ENCODE measurements at regions not wholly inside any gene's neighbourhood (a gene's known extent, or its start where the extent isn't known, plus 50 kb on each side); places are given as distances from the start of the nearest gene placed in this dataset.

GRCh38 chr5:98163796-98164493 lies 609.5 kb upstream of the RGMB start:
- no peaks in the 10 kb centered on the region for H3K4me1 ChIP-seq (replicated peaks)
- no peaks in the 10 kb centered on the region for H3K9me3 ChIP-seq
- no peak overlapping the region for H3K4me3 ChIP-seq
- no peaks in the 10 kb centered on the region for H3K27me3 ChIP-seq (replicated peaks; ENCODE audit: insufficient read depth)
- H3K27ac ChIP-seq = no peak overlapping the region
- 61% methylated on average over 4 of the region's 4 CpGs for WGBS
- no peak for DNase-seq (ENCODE audit: low spot score)
- no peaks in the 10 kb centered on the region for H3K36me3 ChIP-seq
- TF ChIP-seq POLR2A (IDR thresholded peaks at IDR 0.05) (no peak), POLR2AphosphoS5 (IDR thresholded peaks at IDR 0.05) (no peak)
- TF ChIP-seq, protein P1, sequence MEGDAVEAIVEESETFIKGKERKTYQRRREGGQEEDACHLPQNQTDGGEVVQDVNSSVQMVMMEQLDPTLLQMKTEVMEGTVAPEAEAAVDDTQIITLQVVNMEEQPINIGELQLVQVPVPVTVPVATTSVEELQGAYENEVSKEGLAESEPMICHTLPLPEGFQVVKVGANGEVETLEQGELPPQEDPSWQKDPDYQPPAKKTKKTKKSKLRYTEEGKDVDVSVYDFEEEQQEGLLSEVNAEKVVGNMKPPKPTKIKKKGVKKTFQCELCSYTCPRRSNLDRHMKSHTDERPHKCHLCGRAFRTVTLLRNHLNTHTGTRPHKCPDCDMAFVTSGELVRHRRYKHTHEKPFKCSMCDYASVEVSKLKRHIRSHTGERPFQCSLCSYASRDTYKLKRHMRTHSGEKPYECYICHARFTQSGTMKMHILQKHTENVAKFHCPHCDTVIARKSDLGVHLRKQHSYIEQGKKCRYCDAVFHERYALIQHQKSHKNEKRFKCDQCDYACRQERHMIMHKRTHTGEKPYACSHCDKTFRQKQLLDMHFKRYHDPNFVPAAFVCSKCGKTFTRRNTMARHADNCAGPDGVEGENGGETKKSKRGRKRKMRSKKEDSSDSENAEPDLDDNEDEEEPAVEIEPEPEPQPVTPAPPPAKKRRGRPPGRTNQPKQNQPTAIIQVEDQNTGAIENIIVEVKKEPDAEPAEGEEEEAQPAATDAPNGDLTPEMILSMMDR (IDR thresholded peaks at IDR 0.05) = no peak
- intact Hi-C loops (cut with DNase I) = no loop called here

DNA sequence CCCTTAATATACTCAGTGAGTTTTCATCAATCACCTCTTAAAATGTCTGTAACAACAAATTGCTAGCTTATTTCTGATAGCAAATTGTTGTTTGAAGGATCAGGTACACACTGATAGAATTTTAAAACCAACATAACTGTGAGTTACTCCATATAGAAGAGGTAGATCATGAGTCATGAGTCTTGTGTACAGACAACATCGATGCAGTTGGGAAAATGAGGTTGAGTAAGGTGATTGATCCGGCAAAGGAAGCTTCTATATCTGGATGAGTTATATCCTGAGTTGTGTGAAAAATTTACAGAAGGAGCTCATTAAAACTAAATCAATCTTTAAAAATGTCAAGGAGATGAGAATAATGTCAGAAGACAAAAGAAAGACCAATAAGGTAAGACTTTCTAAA lies 604.6 kb upstream of the RGMB start:
- no peak for TF ChIP-seq POLR2A (IDR thresholded peaks at IDR 0.05)
- TF ChIP-seq, protein P1 (IDR thresholded peaks at IDR 0.05) = no peak
- TF ChIP-seq POLR2AphosphoS5 (IDR thresholded peaks at IDR 0.05) = no peak
- Histone ChIP-seq H3K4me1 (replicated peaks) (no peaks in the 10 kb centered on the region), H3K4me3 (no peak overlapping the region), H3K36me3 (no peaks in the 10 kb centered on the region), H3K27me3 (replicated peaks; ENCODE audit: insufficient read depth) (no peaks in the 10 kb centered on the region), H3K9me3 (no peaks in the 10 kb centered on the region), H3K27ac (no peak overlapping the region)
- intact Hi-C loops (cut with DNase I) = no loop called here
- 63% methylated on average over 2 of the region's 2 CpGs for WGBS
- no peak for DNase-seq (ENCODE audit: low spot score)

GRCh38 chr5:98170994-98171393 lies 602.5 kb upstream of the RGMB start:
- Histone ChIP-seq H3K36me3 (no peaks in the 10 kb centered on the region), H3K27me3 (replicated peaks; ENCODE audit: insufficient read depth) (no peaks in the 10 kb centered on the region), H3K9me3 (no peaks in the 10 kb centered on the region), H3K4me1 (replicated peaks) (no peaks in the 10 kb centered on the region), H3K4me3 (no peak overlapping the region), H3K27ac (no peak overlapping the region)
- 59% methylated on average over 5 of the region's 5 CpGs for WGBS
- TF ChIP-seq POLR2A (IDR thresholded peaks at IDR 0.05) = no peak
- TF ChIP-seq, protein P1 (IDR thresholded peaks at IDR 0.05) = no peak
- no peak for TF ChIP-seq POLR2AphosphoS5 (IDR thresholded peaks at IDR 0.05)
- intact Hi-C loops (cut with DNase I) = no loop called here
- DNase-seq (ENCODE audit: low spot score) = no peak

GRCh38 chr5:98173334-98173733 lies 600.1 kb upstream of the RGMB start:
- intact Hi-C loops (cut with DNase I) = no loop called here

GRCh38 chr5:98175474-98175873 lies 598.0 kb upstream of the RGMB start:
- H3K36me3 ChIP-seq = no peaks in the 10 kb centered on the region
- H3K27ac ChIP-seq = no peak overlapping the region
- H3K27me3 ChIP-seq (replicated peaks; ENCODE audit: insufficient read depth) = no peaks in the 10 kb centered on the region
- TF ChIP-seq, protein P1 (IDR thresholded peaks at IDR 0.05) = no peak
- TF ChIP-seq POLR2AphosphoS5 (IDR thresholded peaks at IDR 0.05) (no peak), POLR2A (IDR thresholded peaks at IDR 0.05) (no peak)
- intact Hi-C loops (cut with DNase I) = no loop called here
- H3K4me1 ChIP-seq (replicated peaks) = no peaks in the 10 kb centered on the region
- no peak for DNase-seq (ENCODE audit: low spot score)
- H3K4me3 ChIP-seq = no peak overlapping the region
- H3K9me3 ChIP-seq = no peaks in the 10 kb centered on the region

More at GRCh38 chr5:98173334-98173733, 600.1 kb upstream of the RGMB start:
- Histone ChIP-seq H3K9me3 (no peaks in the 10 kb centered on the region), H3K36me3 (no peaks in the 10 kb centered on the region), H3K27ac (no peak overlapping the region), H3K27me3 (replicated peaks; ENCODE audit: insufficient read depth) (no peaks in the 10 kb centered on the region), H3K4me1 (replicated peaks) (no peaks in the 10 kb centered on the region), H3K4me3 (no peak overlapping the region)
- DNase-seq (ENCODE audit: low spot score) = no peak
- TF ChIP-seq, protein P1 (IDR thresholded peaks at IDR 0.05) = no peak
- no peak for TF ChIP-seq POLR2AphosphoS5 (IDR thresholded peaks at IDR 0.05)
- TF ChIP-seq POLR2A (IDR thresholded peaks at IDR 0.05) = no peak
